Mesendoderm (in vitro differentiated cells): ENCODE measurements at regions not wholly inside any gene's neighbourhood (a gene's known extent, or its start where the extent isn't known, plus 50 kb on each side); places are given as distances from the start of the nearest gene placed in this dataset.

Source experiments
- DNase-seq: peaks from one replicate; pipeline ENCODE4 v3.0.0; 2013
- H2AK5ac ChIP-seq: 2 replicates; pipeline ENCODE4 v1.6.1; 2013; ENCODE audit warnings: low read length, inconsistent platforms
- H2BK120ac ChIP-seq: 2 replicates; pipeline ENCODE4 v1.6.1; 2013; ENCODE audit warnings: low read depth, mild to moderate bottlenecking, low read length, moderate library complexity, mixed read lengths
- H2BK15ac ChIP-seq: replicated peaks from 2 replicates; pipeline ENCODE4 v1.6.1; 2013; ENCODE audit warnings: low read depth, mild to moderate bottlenecking, moderate library complexity
- H2BK5ac ChIP-seq: 2 replicates; pipeline ENCODE4 v1.6.1; 2013; ENCODE audit warnings: low read length, inconsistent platforms
- H3K18ac ChIP-seq: 2 replicates; pipeline ENCODE4 v1.6.1; 2013; ENCODE audit warnings: mild to moderate bottlenecking, low read length, mixed read lengths
- H3K23ac ChIP-seq: one replicate; pipeline ENCODE4 v1.6.1; 2013; ENCODE audit warnings: low read length
- H3K27ac ChIP-seq: 2 replicates; pipeline ENCODE4 v1.5.1; 2013; ENCODE audit warnings: low read depth, mild to moderate bottlenecking, inconsistent platforms, low read length, moderate library complexity
- H3K27me3 ChIP-seq: 2 replicates; pipeline ENCODE4 v1.6.1; 2013; ENCODE audit warnings: low read length, control low read depth, mild to moderate bottlenecking, inconsistent platforms; ENCODE audit not compliant: insufficient read depth, poor library complexity
- H3K36me3 ChIP-seq: 2 replicates; pipeline ENCODE4 v1.6.1; 2013; ENCODE audit warnings: low read length, inconsistent platforms; ENCODE audit not compliant: control insufficient read depth, insufficient read depth
- H3K4ac ChIP-seq: one replicate; pipeline ENCODE4 v1.6.1; 2013; ENCODE audit warnings: low read depth, mild to moderate bottlenecking, low read length, moderate library complexity
- H3K4me1 ChIP-seq: 2 replicates; pipeline ENCODE4 v1.6.1; 2013; ENCODE audit warnings: low read depth, low read length, inconsistent platforms; ENCODE audit not compliant: control insufficient read depth
- H3K4me2 ChIP-seq: 2 replicates; pipeline ENCODE4 v1.6.1; 2013; ENCODE audit warnings: low read length
- H3K4me3 ChIP-seq: 2 replicates; pipeline ENCODE4 v1.5.1; 2013; ENCODE audit warnings: mild to moderate bottlenecking, low read length
- H3K56ac ChIP-seq: one replicate; pipeline ENCODE4 v1.6.1; 2013; ENCODE audit warnings: low read length
- H3K79me1 ChIP-seq: 2 replicates; pipeline ENCODE4 v1.6.1; 2013; ENCODE audit warnings: low read length, inconsistent platforms
- H3K79me2 ChIP-seq: 2 replicates; pipeline ENCODE4 v1.6.1; 2013; ENCODE audit warnings: mild to moderate bottlenecking, low read length; ENCODE audit not compliant: control insufficient read depth, insufficient read depth
- H3K9ac ChIP-seq: 2 replicates; pipeline ENCODE4 v1.6.1; 2013; ENCODE audit warnings: low read length, inconsistent platforms
- H4K5ac ChIP-seq: one replicate; pipeline ENCODE4 v1.6.1; 2013; ENCODE audit warnings: low read length
- H4K8ac ChIP-seq: one replicate; pipeline ENCODE4 v1.6.1; 2013; ENCODE audit warnings: low read depth, mild to moderate bottlenecking, control low read depth, low read length, moderate library complexity
- WGBS: extraction: QIAGEN DNeasy Blood & Tissue Kit; methylation state at CpG from one replicate; pipeline ENCODE4 v1.1.7; 2013; ENCODE audit warnings: low lambda C conversion rate, missing lambda C conversion rate; ENCODE audit not compliant: insufficient coverage; ENCODE audit errors: extremely low coverage; 5-methylcytosine and 5-hydroxymethylcytosine counted together

GRCh38 chr13:78306519-78307206 is 296.7 kb downstream of the POU4F1 start:
- Histone ChIP-seq H3K56ac (no peak overlapping the region), H3K9ac (no peak overlapping the region), H3K36me3 (no peaks in the 10 kb centered on the region), H3K79me1 (no peaks in the 10 kb centered on the region), H3K79me2 (no peaks in the 10 kb centered on the region), H3K4me1 (no peaks in the 10 kb centered on the region), H3K27me3 (no peaks in the 10 kb centered on the region), H2BK15ac (no peak overlapping the region), H3K4me2 (no peak overlapping the region), H3K4ac (no peak overlapping the region), H2BK5ac (no peak overlapping the region), H2AK5ac (no peak overlapping the region), H4K5ac (no peak overlapping the region), H2BK120ac (no peak overlapping the region), H3K27ac (no peak overlapping the region), H4K8ac (no peak overlapping the region), H3K23ac (no peak overlapping the region), H3K4me3 (no peak overlapping the region), H3K18ac (no peak overlapping the region)
- no CpG with 5 or more reads among the region's 3 CpGs for whole genome bisulfite sequencing
- no peak for DNase-seq

GRCh38 chr13:78305171-78305570 is 298.2 kb downstream of the POU4F1 start:
- no peak overlapping the region for H3K18ac ChIP-seq
- no peak overlapping the region for H2BK5ac ChIP-seq
- H3K4me1 ChIP-seq: no peaks in the 10 kb centered on the region
- H4K8ac ChIP-seq: no peak overlapping the region
- no peak overlapping the region for H3K9ac ChIP-seq
- no peak for DNase-seq
- no peak overlapping the region for H2BK15ac ChIP-seq
- H3K4ac ChIP-seq: no peak overlapping the region
- no peaks in the 10 kb centered on the region for H3K27me3 ChIP-seq
- no peaks in the 10 kb centered on the region for H3K36me3 ChIP-seq
- no peak overlapping the region for H3K56ac ChIP-seq
- no peak overlapping the region for H4K5ac ChIP-seq
- H3K23ac ChIP-seq: no peak overlapping the region
- no peaks in the 10 kb centered on the region for H3K79me2 ChIP-seq
- no peak overlapping the region for H2AK5ac ChIP-seq
- no peaks in the 10 kb centered on the region for H3K79me1 ChIP-seq
- no peak overlapping the region for H3K4me2 ChIP-seq
- no peak overlapping the region for H2BK120ac ChIP-seq
- WGBS: no CpG with 5 or more reads among the region's 3 CpGs
- no peak overlapping the region for H3K4me3 ChIP-seq
- H3K27ac ChIP-seq: no peak overlapping the region

GRCh38 chr13:78299832-78300623 is 303.3 kb downstream of the POU4F1 start:
- Histone ChIP-seq H2BK5ac (no peak overlapping the region), H4K8ac (no peak overlapping the region)

GRCh38 chr13:78298657-78299056 is 304.7 kb downstream of the POU4F1 start:
- no CpG with 5 or more reads among the region's 1 CpG for WGBS
- H2BK120ac ChIP-seq: no peak overlapping the region
- H3K4me1 ChIP-seq: no peaks in the 10 kb centered on the region
- H3K4ac ChIP-seq: no peak overlapping the region
- H3K56ac ChIP-seq: no peak overlapping the region
- no peak overlapping the region for H3K4me2 ChIP-seq
- no peaks in the 10 kb centered on the region for H3K79me2 ChIP-seq
- no peaks in the 10 kb centered on the region for H3K27me3 ChIP-seq
- no peak overlapping the region for H3K18ac ChIP-seq
- no peaks in the 10 kb centered on the region for H3K36me3 ChIP-seq
- no peaks in the 10 kb centered on the region for H3K79me1 ChIP-seq
- DNase-seq: no peak
- H3K4me3 ChIP-seq: no peak overlapping the region
- H4K8ac ChIP-seq: no peak overlapping the region
- H4K5ac ChIP-seq: no peak overlapping the region
- H3K23ac ChIP-seq: no peak overlapping the region
- no peak overlapping the region for H3K9ac ChIP-seq
- H3K27ac ChIP-seq: no peak overlapping the region
- no peak overlapping the region for H2AK5ac ChIP-seq
- H2BK15ac ChIP-seq: no peak overlapping the region
- no peak overlapping the region for H2BK5ac ChIP-seq

More at GRCh38 chr13:78299832-78300623, 303.3 kb downstream of the POU4F1 start:
- peak; percentile 35 for DNase-seq
- H3K18ac ChIP-seq: no peak overlapping the region
- no peaks in the 10 kb centered on the region for H3K4me1 ChIP-seq
- H3K4me3 ChIP-seq: no peak overlapping the region
- H2BK120ac ChIP-seq: no peak overlapping the region
- H3K36me3 ChIP-seq: no peaks in the 10 kb centered on the region
- H3K79me1 ChIP-seq: no peaks in the 10 kb centered on the region
- H3K4me2 ChIP-seq: no peak overlapping the region
- no peak overlapping the region for H4K5ac ChIP-seq
- no peak overlapping the region for H3K27ac ChIP-seq
- no peak overlapping the region for H3K4ac ChIP-seq
- H3K79me2 ChIP-seq: no peaks in the 10 kb centered on the region
- H3K27me3 ChIP-seq: no peaks in the 10 kb centered on the region
- no peak overlapping the region for H2BK15ac ChIP-seq
- no peak overlapping the region for H3K23ac ChIP-seq
- no peak overlapping the region for H3K9ac ChIP-seq
- no peak overlapping the region for H2AK5ac ChIP-seq
- H3K56ac ChIP-seq: no peak overlapping the region

GRCh38 chr13:78286748-78287147 is 316.6 kb downstream of the POU4F1 start:
- Histone ChIP-seq H3K9ac (no peak overlapping the region), H3K36me3 (no peaks in the 10 kb centered on the region), H2BK5ac (no peak overlapping the region), H3K4me2 (no peak overlapping the region), H2BK15ac (no peak overlapping the region), H3K18ac (no peak overlapping the region), H3K79me2 (no peaks in the 10 kb centered on the region), H3K56ac (no peak overlapping the region), H4K5ac (no peak overlapping the region), H3K27ac (no peak overlapping the region), H2AK5ac (no peak overlapping the region), H3K23ac (no peak overlapping the region), H3K4me3 (no peak overlapping the region), H3K4ac (no peak overlapping the region), H3K27me3 (no peaks in the 10 kb centered on the region), H3K4me1 (no peaks in the 10 kb centered on the region), H3K79me1 (no peaks in the 10 kb centered on the region), H2BK120ac (no peak overlapping the region), H4K8ac (no peak overlapping the region)
- WGBS: no CpG with 5 or more reads among the region's 1 CpG
- no peak for DNase-seq
